K562 (cell line): ENCODE measurements at regions not wholly inside any gene's neighbourhood (a gene's known extent, or its start where the extent isn't known, plus 50 kb on each side); places are given as distances from the start of the nearest gene placed in this dataset.

Source experiments
- ATAC-seq: fragments of 200-7000 bp; cut with Tn5 transposase; 3 replicates; pipeline ENCODE4 v1.9.1; 2020; ENCODE audit warnings: moderate library complexity
- BruUV-seq: library from RNA; stranded (reverse); fragments of 400-500 nt; replicated peaks from 2 replicates; lab custom pipeline; 2021; lab: Mats Ljungman, UMichigan
- CTCF ChIA-PET: fragments of 300-600 bp; formaldehyde crosslinking; extraction: SDS; loops from one replicate; lab custom pipeline; 2021; ENCODE audit warnings: low intra/inter-chr PET ratio; lab: Yijun Ruan, JAX
- POLR2A ChIA-PET: fragments of 300-600, 350-650 bp; sonication (Branson Sonifier 250); formaldehyde crosslinking; extraction: SDS; loops from one replicate; lab custom pipeline; 2021; ENCODE audit warnings: antibody characterized with exemption, inconsistent platforms; lab: Yijun Ruan, JAX
- DNase-seq, 4 experiments: peaks; one replicate each; pipeline versions ENCODE4 v3.0.0 to v3.0.0-alpha.2; 2011 to 2018; ENCODE audit warnings: low spot score in 3 of 4, mixed read lengths in 3 of 4; ENCODE audit errors: extremely low read depth in 1 of 4
- FAIRE-seq: peaks from 2 replicates; lab custom pipeline; 2011; peaks lifted over from hg19 to GRCh38; lab: Jason Lieb, UNC
- H2AFZ ChIP-seq: 2 replicates; pipeline ENCODE4 v1.6.0; 2011; ENCODE audit warnings: low read depth, low read length, control low read depth, inconsistent platforms
- H3K27ac ChIP-seq: fragments of 200-600 bp; 3 replicates; pipeline ENCODE4 v1.8.0; 2011; ENCODE audit warnings: low read depth, mild to moderate bottlenecking, control low read depth, inconsistent platforms, low read length, moderate library complexity, mixed read lengths; ENCODE audit errors: extremely low read depth
- H3K27me3 ChIP-seq, 2 experiments: fragments of 300-600 bp in 1 of 2; 2 replicates in 1 of 2; 3 replicates in 1 of 2; pipeline versions ENCODE4 v1.6.0 to v1.8.0; 2011; ENCODE audit warnings: inconsistent platforms in 2 of 2, low read length in 2 of 2, mild to moderate bottlenecking in 1 of 2, mixed read lengths in 1 of 2, moderate library complexity in 1 of 2; ENCODE audit not compliant: control insufficient read depth in 2 of 2, insufficient read depth in 2 of 2
- H3K36me3 ChIP-seq: fragments of 300-600 bp; 3 replicates; pipeline ENCODE4 v1.8.0; 2011; ENCODE audit warnings: mild to moderate bottlenecking, low read length, inconsistent platforms; ENCODE audit not compliant: control insufficient read depth, insufficient read depth
- H3K4me1 ChIP-seq, 2 experiments: fragments of 200-600 bp in 1 of 2; replicated peaks in 1 of 2; 2 replicates in 1 of 2; 3 replicates in 1 of 2; pipeline versions ENCODE4 v1.5.1 to v1.8.0; 2011; ENCODE audit warnings: inconsistent platforms in 2 of 2, low read length in 2 of 2, mild to moderate bottlenecking in 1 of 2, mixed read lengths in 1 of 2, moderate library complexity in 1 of 2; ENCODE audit not compliant: control insufficient read depth in 2 of 2, insufficient read depth in 2 of 2
- H3K4me2 ChIP-seq: 2 replicates; pipeline ENCODE4 v1.6.1; 2011; ENCODE audit warnings: low read length, control low read depth, inconsistent platforms, mixed read lengths; ENCODE audit not compliant: insufficient read depth
- H3K4me3 ChIP-seq: fragments of 200-600 bp; sonication (generic), shearing (Covaris generic); 2 replicates; pipeline ENCODE4 v1.5.1; 2016; ENCODE audit warnings: control low read depth, inconsistent platforms
- H3K79me2 ChIP-seq: fragments of 200-600 bp; 3 replicates; pipeline ENCODE4 v1.8.0; 2011; ENCODE audit warnings: low read length, inconsistent platforms; ENCODE audit not compliant: control insufficient read depth, insufficient read depth
- H3K9ac ChIP-seq, 2 experiments: 2 replicates each; pipeline versions ENCODE4 v1.6.0 to v1.6.1; 2011; ENCODE audit warnings: low read depth in 2 of 2, low read length in 2 of 2, control low read depth in 1 of 2, inconsistent platforms in 1 of 2, mild to moderate bottlenecking in 1 of 2, mixed read lengths in 1 of 2; ENCODE audit not compliant: insufficient read depth in 1 of 2
- H3K9me1 ChIP-seq: one replicate; pipeline ENCODE4 v1.6.0; 2011; ENCODE audit warnings: inconsistent platforms, mild to moderate bottlenecking, low read length, moderate library complexity; ENCODE audit not compliant: control insufficient read depth, insufficient read depth
- H3K9me3 ChIP-seq: replicated peaks from 2 replicates; pipeline ENCODE4 v1.5.1; 2011; ENCODE audit warnings: low read depth, low read length, inconsistent platforms; ENCODE audit not compliant: control insufficient read depth, insufficient read depth
- H4K20me1 ChIP-seq: replicated peaks from 2 replicates; pipeline ENCODE4 v1.6.1; 2011; ENCODE audit warnings: low read length, inconsistent platforms, mixed read lengths; ENCODE audit not compliant: control insufficient read depth, insufficient read depth
- CBX8 ChIP-seq: fragments of 200-600 bp; sonication (generic); IDR thresholded peaks from 2 replicates; pipeline ENCODE4 v1.6.1; 2012; ENCODE audit warnings: borderline replicate concordance, mixed run types, low read depth, mild to moderate bottlenecking, moderate library complexity, mixed read lengths, low read length, control low read depth, inconsistent platforms; ENCODE audit not compliant: poor library complexity, severe bottlenecking; ENCODE audit errors: extremely low read depth
- CLOCK ChIP-seq: fragments of 250-450 bp; sonication (Bioruptor Pico); IDR thresholded peaks from 2 replicates; pipeline ENCODE4 v1.4.0; 2020; ENCODE audit warnings: mild to moderate bottlenecking, moderate library complexity, borderline replicate concordance
- E2F8 ChIP-seq: fragments of 450-650 bp; IDR thresholded peaks from 2 replicates; pipeline ENCODE4 v1.7.1; 2018; ENCODE audit warnings: mild to moderate bottlenecking, low read depth; ENCODE audit not compliant: partially characterized antibody
- ELK1 ChIP-seq: sonication (generic); formaldehyde crosslinking; IDR thresholded peaks from 2 replicates; pipeline ENCODE4 v1.8.1; 2022; ENCODE audit warnings: missing genetic modification reagents
- FOXK2 ChIP-seq, 2 experiments: fragments of 450-650 bp; IDR thresholded peaks in 1 of 2; conservative IDR thresholded peaks in 1 of 2; 2 replicates each; pipeline ENCODE4 v1.6.1; 2016; ENCODE audit warnings: low read depth in 2 of 2, mild to moderate bottlenecking in 1 of 2
- MAFF ChIP-seq: IDR thresholded peaks from 2 replicates; pipeline ENCODE4 v1.6.1; 2012; ENCODE audit warnings: low read length, improper control_type of control experiment
- MXD1 ChIP-seq: fragments of 250-450 bp; sonication (Bioruptor Pico); IDR thresholded peaks from 2 replicates; pipeline ENCODE4 v1.8.0; 2021; ENCODE audit warnings: borderline replicate concordance, mild to moderate bottlenecking, moderate library complexity; ENCODE audit not compliant: poor library complexity, severe bottlenecking
- NFE2 ChIP-seq: IDR thresholded peaks from 2 replicates; pipeline ENCODE4 v1.6.1; 2014; ENCODE audit warnings: antibody characterized with exemption, low read depth
- TCF3 ChIP-seq: sonication (generic); formaldehyde crosslinking; IDR thresholded peaks from 2 replicates; pipeline ENCODE4 v1.4.0; 2020; ENCODE audit warnings: mild to moderate bottlenecking, missing genetic modification reagents
- TEAD1 ChIP-seq, 2 experiments: fragments of 450-650 bp in 1 of 2; sonication (generic) in 1 of 2; formaldehyde crosslinking; IDR thresholded peaks; 2 replicates each; pipeline versions ENCODE4 v1.4.0 to v1.8.0; 2020 to 2022; ENCODE audit warnings: mild to moderate bottlenecking in 2 of 2, missing genetic modification reagents in 1 of 2
- USF1 ChIP-seq: sonication (generic); formaldehyde crosslinking; IDR thresholded peaks from 2 replicates; pipeline ENCODE4 v1.9.0; 2022; ENCODE audit warnings: mild to moderate bottlenecking, missing genetic modification reagents
- ZNF274 ChIP-seq: IDR thresholded peaks from 2 replicates; pipeline ENCODE4 v1.6.1; 2011; ENCODE audit warnings: low read depth, mild to moderate bottlenecking, low read length, moderate library complexity, borderline replicate concordance
- ZNF431 ChIP-seq: sonication (generic); formaldehyde crosslinking; IDR thresholded peaks from 2 replicates; pipeline ENCODE4 v1.8.0; 2022; ENCODE audit warnings: mild to moderate bottlenecking, missing genetic modification reagents
- WGBS: fragments of 100-300 bp; shearing (Covaris generic); methylation state at CpG from one replicate; pipeline ENCODE4 v1.1.6; 2016; ENCODE audit warnings: low coverage, mixed read lengths; ENCODE audit not compliant: insufficient coverage; ENCODE audit errors: missing lambda C conversion rate; 5-methylcytosine and 5-hydroxymethylcytosine counted together
- in situ Hi-C: fragments of 300-500 bp; cut with MboI; formaldehyde crosslinking; loops from 4 replicates; pipeline ENCODE4 v1.15.0; 2018; ENCODE audit warnings: inconsistent platforms, mixed read lengths
- intact Hi-C: fragments of 100-400 bp; cut with micrococcal nuclease; formaldehyde crosslinking; loops from 2 replicates; pipeline ENCODE4 v1.14.2; 2022

DNA sequence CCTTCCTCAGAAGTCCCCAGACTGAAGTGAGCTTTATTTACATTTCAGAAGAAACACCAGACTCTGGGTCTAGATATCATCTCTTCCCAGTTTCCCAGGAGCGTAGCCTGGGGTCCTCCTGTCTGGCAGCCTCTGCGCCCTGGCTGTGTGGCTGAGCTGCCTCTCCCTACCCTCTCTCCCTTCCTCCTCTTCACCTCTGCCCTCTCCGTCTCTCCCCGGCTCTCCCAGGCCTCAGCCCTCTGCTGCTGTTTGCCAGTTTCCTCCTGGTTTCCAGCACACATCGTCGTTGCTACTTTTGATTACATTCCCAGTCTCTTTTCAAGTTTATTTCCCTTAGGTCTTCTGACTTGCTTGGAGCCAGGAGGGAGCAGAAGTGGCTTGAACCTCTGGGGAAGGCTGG lies 91.1 kb upstream of the DISP3 start:
- H4K20me1 ChIP-seq: 0 out of 2 replicates have a peak, but pooled peaks cover 5% of the 10 kb centered on the region
- in situ Hi-C loops: no loop called here
- no peak overlapping the region for H3K4me2 ChIP-seq
- ChIA-PET CTCF (no interaction called here), POLR2A (interaction anchor here (0.9 kb wide), 1 partner anchor 9 kb away, joined by 5 read pairs; no protein-coding TSS in a partner anchor)
- 2% methylated on average over 6 of the region's 6 CpGs for WGBS
- ATAC-seq: no peak
- no peak for DNase-seq
- no peaks in the 10 kb centered on the region for H3K9me1 ChIP-seq
- H2AFZ ChIP-seq: no peak overlapping the region
- peaks cover 26 to 65% of the 10 kb centered on the region in 2 experiments for H3K27me3 ChIP-seq
- intact Hi-C loops: no loop called here
- H3K9ac ChIP-seq: no peak overlapping the region; a peak in 1 of 4 replicates
- no TSS peak for BruUV-seq
- H3K79me2 ChIP-seq: no peaks in the 10 kb centered on the region
- H3K9me3 ChIP-seq: no peaks in the 10 kb centered on the region
- FAIRE-seq: no peak
- no peak overlapping the region for H3K4me3 ChIP-seq
- no peaks in the 10 kb centered on the region for H3K36me3 ChIP-seq
- H3K27ac ChIP-seq: no peak overlapping the region
- H3K4me1 ChIP-seq: no peaks in the 10 kb centered on the region; a peak in 2 of 5 replicates
- TF ChIP-seq CLOCK (CRISPR knock-in tag): no peak
- no peak for TF ChIP-seq TEAD1 (CRISPR knock-in tag; IDR thresholded peaks at IDR 0.05)
- TF ChIP-seq E2F8: no peak
- no peak for TF ChIP-seq ZNF274
- TF ChIP-seq MAFF: no peak
- no peak for TF ChIP-seq USF1
- no peak for TF ChIP-seq FOXK2 (conservative IDR thresholded peaks at IDR 0.05 in 1 of 2, IDR thresholded peaks at IDR 0.05 in 1 of 2; ENCODE audit: low read depth in 2 of 2)
- TF ChIP-seq ELK1 (CRISPR knock-in tag): no peak
- TF ChIP-seq TCF3: no peak
- no peak for TF ChIP-seq ZNF431 (CRISPR knock-in tag)
- no peak for TF ChIP-seq MXD1 (CRISPR knock-in tag)
- no peak for TF ChIP-seq CBX8
- TF ChIP-seq NFE2: no peak
